H9 (cell line): ENCODE measurements at regions not wholly inside any gene's neighbourhood (a gene's known extent, or its start where the extent isn't known, plus 50 kb on each side); places are given as distances from the start of the nearest gene placed in this dataset.

Source experiments
- DNase-seq: peaks from one replicate; pipeline ENCODE4 v3.0.0-alpha.2; 2017
- H2AFZ ChIP-seq: one replicate; pipeline ENCODE4 v1.6.1; 2013; ENCODE audit warnings: mild to moderate bottlenecking, low read length, control low read depth, moderate library complexity
- H2AK5ac ChIP-seq: 2 replicates; pipeline ENCODE4 v1.6.1; 2013; ENCODE audit warnings: low read length, control low read depth, mixed read lengths; ENCODE audit not compliant: insufficient read length
- H2BK120ac ChIP-seq: one replicate; pipeline ENCODE4 v1.6.1; 2013; ENCODE audit warnings: low read depth, mild to moderate bottlenecking, low read length, control low read depth, inconsistent platforms; ENCODE audit not compliant: poor library complexity, severe bottlenecking
- H2BK12ac ChIP-seq: 2 replicates; pipeline ENCODE4 v1.6.1; 2013; ENCODE audit warnings: low read length, control low read depth, mixed read lengths, low read depth; ENCODE audit not compliant: insufficient read length
- H2BK15ac ChIP-seq: 2 replicates; pipeline ENCODE4 v1.6.1; 2013; ENCODE audit warnings: low read depth, low read length, control low read depth
- H2BK20ac ChIP-seq: one replicate; pipeline ENCODE4 v1.6.1; 2013; ENCODE audit warnings: low read depth, mild to moderate bottlenecking, low read length, control low read depth, inconsistent platforms; ENCODE audit not compliant: poor library complexity, severe bottlenecking
- H2BK5ac ChIP-seq: 2 replicates; pipeline ENCODE4 v1.6.1; 2013; ENCODE audit warnings: low read length, control low read depth, mixed read lengths; ENCODE audit not compliant: insufficient read length
- H3K14ac ChIP-seq: 2 replicates; pipeline ENCODE4 v1.6.1; 2013; ENCODE audit warnings: low read length, control low read depth; ENCODE audit not compliant: insufficient read depth
- H3K18ac ChIP-seq: 2 replicates; pipeline ENCODE4 v1.6.1; 2013; ENCODE audit warnings: low read depth, mild to moderate bottlenecking, mixed read lengths, low read length, control low read depth; ENCODE audit not compliant: insufficient read length
- H3K23ac ChIP-seq: 2 replicates; pipeline ENCODE4 v1.6.1; 2013; ENCODE audit warnings: low read length, control low read depth, mixed read lengths, low read depth; ENCODE audit not compliant: insufficient read length
- H3K23me2 ChIP-seq: 2 replicates; pipeline ENCODE4 v1.6.1; 2013; ENCODE audit warnings: low read depth, mild to moderate bottlenecking, mixed read lengths, low read length, control low read depth; ENCODE audit not compliant: insufficient read length, poor library complexity, severe bottlenecking
- H3K27ac ChIP-seq: 2 replicates; pipeline ENCODE4 v1.5.1; 2013; ENCODE audit warnings: low read length, control low read depth, mixed read lengths, low read depth; ENCODE audit not compliant: insufficient read length
- H3K27me3 ChIP-seq: 2 replicates; pipeline ENCODE4 v1.6.1; 2013; ENCODE audit warnings: low read length, control low read depth, inconsistent platforms; ENCODE audit not compliant: insufficient read depth
- H3K4ac ChIP-seq: 2 replicates; pipeline ENCODE4 v1.6.1; 2013; ENCODE audit warnings: low read depth, mild to moderate bottlenecking, control low read depth, inconsistent platforms, low read length, moderate library complexity
- H3K4me1 ChIP-seq: 2 replicates; pipeline ENCODE4 v1.6.1; 2013; ENCODE audit warnings: low read length, control low read depth, inconsistent platforms; ENCODE audit not compliant: insufficient read depth
- H3K4me2 ChIP-seq: 2 replicates; pipeline ENCODE4 v1.6.1; 2013; ENCODE audit warnings: low read length, control low read depth, mixed read lengths; ENCODE audit not compliant: insufficient read length, insufficient read depth
- H3K56ac ChIP-seq: 2 replicates; pipeline ENCODE4 v1.6.1; 2013; ENCODE audit warnings: low read depth, mild to moderate bottlenecking, mixed read lengths, low read length, control low read depth; ENCODE audit not compliant: insufficient read length
- H3K79me1 ChIP-seq: 2 replicates; pipeline ENCODE4 v1.6.1; 2013; ENCODE audit warnings: low read depth, mild to moderate bottlenecking, moderate library complexity, low read length, control low read depth, inconsistent platforms; ENCODE audit not compliant: insufficient read depth, poor library complexity, severe bottlenecking
- H3K79me2 ChIP-seq: 2 replicates; pipeline ENCODE4 v1.6.1; 2013; ENCODE audit warnings: low read length, control low read depth, inconsistent platforms; ENCODE audit not compliant: insufficient read depth
- H3K9ac ChIP-seq: 2 replicates; pipeline ENCODE4 v1.6.1; 2013; ENCODE audit warnings: low read length, control low read depth, mixed read lengths; ENCODE audit not compliant: insufficient read length; ENCODE audit errors: extremely low read depth
- H3K9me3 ChIP-seq: one replicate; pipeline ENCODE4 v1.6.1; 2013; ENCODE audit warnings: low read depth, low read length, inconsistent platforms; ENCODE audit not compliant: control insufficient read depth
- H3T11ph ChIP-seq: one replicate; pipeline ENCODE4 v1.6.1; 2013; ENCODE audit warnings: mild to moderate bottlenecking, low read length, control low read depth, inconsistent platforms
- H4K20me1 ChIP-seq: one replicate; pipeline ENCODE4 v1.6.1; 2013; ENCODE audit not compliant: control insufficient read depth, insufficient read length, insufficient read depth
- H4K5ac ChIP-seq: 2 replicates; pipeline ENCODE4 v1.6.1; 2013; ENCODE audit warnings: low read depth, mild to moderate bottlenecking, mixed read lengths, low read length, control low read depth; ENCODE audit not compliant: insufficient read length
- H4K8ac ChIP-seq: replicated peaks from 2 replicates; pipeline ENCODE4 v1.6.1; 2013; ENCODE audit warnings: low read length, control low read depth, mixed read lengths, low read depth; ENCODE audit not compliant: insufficient read length
- H4K91ac ChIP-seq: 2 replicates; pipeline ENCODE4 v1.6.1; 2013; ENCODE audit warnings: low read depth, mild to moderate bottlenecking, moderate library complexity, mixed read lengths, low read length, control low read depth; ENCODE audit not compliant: insufficient read length
- H3K27ac Mint-ChIP-seq, 3 experiments: 2 replicates in 2 of 3; 3 replicates in 1 of 3; pipeline ENCODE4 v1.8.0; 2020 to 2021; ENCODE audit warnings: mixed read lengths in 3 of 3, mild to moderate bottlenecking in 1 of 3, moderate library complexity in 1 of 3
- H3K27me3 Mint-ChIP-seq: 2 replicates; pipeline ENCODE4 v1.8.0; 2021; ENCODE audit warnings: low read depth, mild to moderate bottlenecking, moderate library complexity, mixed read lengths
- H3K36me3 Mint-ChIP-seq, 3 experiments: 2 replicates in 2 of 3; 3 replicates in 1 of 3; pipeline ENCODE4 v1.8.0; 2020 to 2021; ENCODE audit warnings: low read depth in 3 of 3, mixed read lengths in 3 of 3; ENCODE audit not compliant: insufficient read depth in 1 of 3
- H3K4me1 Mint-ChIP-seq, 2 experiments: 2 replicates each; pipeline ENCODE4 v1.8.0; 2020; ENCODE audit warnings: mixed read lengths in 2 of 2
- H3K4me3 Mint-ChIP-seq, 2 experiments: 2 replicates in 1 of 2; 3 replicates in 1 of 2; pipeline ENCODE4 v1.8.0; 2020 to 2021; ENCODE audit warnings: mild to moderate bottlenecking in 2 of 2, mixed read lengths in 2 of 2, moderate library complexity in 1 of 2
- H3K9me3 Mint-ChIP-seq, 2 experiments: 2 replicates in 1 of 2; 3 replicates in 1 of 2; pipeline ENCODE4 v1.8.0; 2020; ENCODE audit warnings: mild to moderate bottlenecking in 2 of 2, mixed read lengths in 2 of 2, moderate library complexity in 1 of 2
- CTCF ChIP-seq: fragments of 200-600 bp; sonication (generic); conservative IDR thresholded peaks from 3 replicates; pipeline ENCODE4 v1.8.0; 2021; ENCODE audit warnings: antibody characterized with exemption, mild to moderate bottlenecking
- WGBS: extraction: QIAGEN DNeasy Blood & Tissue Kit; methylation state at CpG from one replicate; pipeline ENCODE4 v1.1.7; 2013; ENCODE audit warnings: missing lambda C conversion rate, low lambda C conversion rate, mixed read lengths; ENCODE audit not compliant: insufficient read length; ENCODE audit errors: extremely low coverage; 5-methylcytosine and 5-hydroxymethylcytosine counted together

GRCh38 chr17:14854691-14855090, 410.4 kb downstream of the PMP22 start:
- DNase-seq: no peak
- Histone ChIP-seq H3K79me1 (no peaks in the 10 kb centered on the region), H3K23ac (no peak overlapping the region), H2BK120ac (no peak overlapping the region), H2BK15ac (no peak overlapping the region), H3K27me3 (no peaks in the 10 kb centered on the region), H3K27ac (no peak overlapping the region), H4K20me1 (no peaks in the 10 kb centered on the region), H2BK12ac (no peak overlapping the region), H2BK20ac (no peak overlapping the region), H3K9me3 (no peaks in the 10 kb centered on the region), H3K9ac (no peak overlapping the region), H3K4me2 (no peak overlapping the region), H2BK5ac (no peak overlapping the region), H3T11ph (no peak overlapping the region), H2AK5ac (no peak overlapping the region), H3K4me1 (peaks cover 3% of the 10 kb centered on the region; the same call in 1 of the 2 replicates), H3K18ac (no peak overlapping the region), H4K5ac (no peak overlapping the region), H3K56ac (no peak overlapping the region), H3K79me2 (no peaks in the 10 kb centered on the region), H3K14ac (no peak overlapping the region), H4K91ac (no peak overlapping the region), H4K8ac (no peak overlapping the region), H3K4ac (no peak overlapping the region), H3K23me2 (no peaks in the 10 kb centered on the region), H2AFZ (no peak overlapping the region)
- no CpG with 5 or more reads among the region's 4 CpGs for WGBS
- no peaks in the 10 kb centered on the region for H3K27me3 Mint-ChIP-seq
- H3K27ac Mint-ChIP-seq: no peak overlapping the region
- TF ChIP-seq CTCF: no peak
- H3K9me3 Mint-ChIP-seq: peaks cover 3 to 5% of the 10 kb centered on the region in 2 experiments; a peak in 3 of 5 replicates
- peaks cover 0 to 2% (median 0%) of the 10 kb centered on the region in 3 experiments; a peak in 2 of 7 replicates for H3K36me3 Mint-ChIP-seq
- H3K4me1 Mint-ChIP-seq: peaks cover 11 to 14% of the 10 kb centered on the region in 2 experiments
- no peak overlapping the region for H3K4me3 Mint-ChIP-seq
